Stimulated activated CD8-positive, alpha-beta memory T cell treated with anti-CD3 and anti-CD28 coated beads, Interleukin-15, amount 100 ng/mL, for 4 hours (primary cell): ENCODE measurements at regions not wholly inside any gene's neighbourhood (a gene's known extent, or its start where the extent isn't known, plus 50 kb on each side); places are given as distances from the start of the nearest gene placed in this dataset.

Source experiments
- DNase-seq, 2 donors: peaks; one replicate each; pipeline ENCODE4 v3.0.0-alpha.2; 2020; ENCODE audit warnings: low read depth in 2 of 2

- DNase-seq = no peak
Measured at GRCh38 chr7:118079369-118079768, 104.6 kb upstream of the LSM8 start.

GRCh38 chr7:118080947-118081346 is 103.0 kb upstream of the LSM8 start:
- DNase-seq = peak in 1 of 2 donors; percentile 14

- no peak for DNase-seq
Measured at GRCh38 chr7:118082506-118082905, 101.5 kb upstream of the LSM8 start.

GRCh38 chr7:118085000-118085399 is 99.0 kb upstream of the LSM8 start:
- no peak for DNase-seq

GRCh38 chr7:118087126-118087525 is 96.8 kb upstream of the LSM8 start:
- DNase-seq = no peak

- no peak for DNase-seq
Measured at GRCh38 chr7:118094044-118094443, 89.9 kb upstream of the LSM8 start.

- DNase-seq = no peak
Measured at GRCh38 chr7:118104812-118105441, 79.0 kb upstream of the LSM8 start.

GRCh38 chr7:118109607-118110006 is 74.4 kb upstream of the LSM8 start:
- DNase-seq = no peak

GRCh38 chr7:118110178-118110925 is 73.6 kb upstream of the LSM8 start:
- DNase-seq = no peak

- no peak for DNase-seq
Measured at GRCh38 chr7:118111347-118111746, 72.6 kb upstream of the LSM8 start.

GRCh38 chr7:118114175-118114574 is 69.8 kb upstream of the LSM8 start:
- no peak for DNase-seq

GRCh38 chr7:118129041-118129795 is 54.7 kb upstream of the LSM8 start:
- DNase-seq = no peak

- DNase-seq = no peak
Measured at GRCh38 chr7:118132764-118133163, 51.2 kb upstream of the LSM8 start.
